Pancreas (tissue), 10 donors: ENCODE measurements at regions not wholly inside any gene's neighbourhood (a gene's known extent, or its start where the extent isn't known, plus 50 kb on each side); places are given as distances from the start of the nearest gene placed in this dataset.

Experiments used
- ATAC-seq, 4 donors: fragments of 200-7000 bp; cut with Tn5 transposase; one replicate each; pipeline versions ENCODE4 v1.8.0 to v1.9.1; 2020; ENCODE audit warnings: mild to moderate bottlenecking in 4 of 4, moderate library complexity in 4 of 4
- DNase-seq, 6 donors: peaks; one replicate each; pipeline ENCODE4 v3.0.0-alpha.2; 2020
- FAIRE-seq: peaks from 2 replicates; lab custom pipeline; 2012; peaks lifted over from hg19 to GRCh38; lab: Jason Lieb, UNC
- H3K27ac ChIP-seq, 4 donors: fragments of 200-600 bp; sonication (generic); 1 replicate in 3 of 4; 2 replicates in 1 of 4; pipeline versions ENCODE4 v1.5.0 to v1.8.0; 2020
- H3K27me3 ChIP-seq, 4 donors: fragments of 200-600 bp; one replicate each; pipeline ENCODE4 v1.8.0; 2021
- H3K36me3 ChIP-seq, 3 donors: fragments of 200-600 bp; sonication (generic) in 1 of 3; one replicate each; pipeline versions ENCODE4 v1.5.0 to v1.8.0; 2020 to 2021
- H3K4me1 ChIP-seq, 3 donors: fragments of 200-600 bp; one replicate each; pipeline ENCODE4 v1.8.0; 2021
- H3K4me3 ChIP-seq, 4 donors: fragments of 200-600 bp; sonication (generic) in 2 of 4; one replicate each; pipeline versions ENCODE4 v1.5.0 to v1.8.0; 2020 to 2021
- H3K9me3 ChIP-seq, 4 donors: fragments of 200-600 bp; one replicate each; pipeline ENCODE4 v1.8.0; 2021
- CTCF ChIP-seq, 4 donors: fragments of 200-600 bp; sonication (generic) in 3 of 4; IDR thresholded peaks; one replicate each; pipeline versions ENCODE4 v1.5.0 to v1.8.0; 2021; ENCODE audit warnings: antibody characterized with exemption in 4 of 4
- WGBS, 2 donors: extraction: QIAGEN DNeasy Blood & Tissue Kit; methylation state at CpG; one replicate each; pipeline ENCODE4 v1.1.7; 2013; 5-methylcytosine and 5-hydroxymethylcytosine counted together
- intact Hi-C, 3 donors: fragments of 100-400 bp; cut with DNase I; formaldehyde crosslinking; loops; one replicate each; pipeline versions ENCODE4 v1.11.1 to v1.14.2; 2022
- donor health status: healthy with polysubstance abuse.
- donor health status: DM: no; HTN: no; CAD: no; lungs with moderate emphysema.
- donor health status: DM: no; HTN: no; CAD: no.
- donor health status: control.
- donor health status: control.
- donor health status: Bipolar disorder and iron deficiency.
- donor health status: DM: yes; HTN: yes; CAD: no.
- donor health status: DM: no; HTN: no; CAD: no.
- donor health status: DM: no; HTN: no; CAD: no.
- donor health status: DM: yes; HTN: yes; CAD: no.

- Histone ChIP-seq H3K36me3 (no peaks in the 10 kb centered on the region), H3K9me3 (no peaks in the 10 kb centered on the region), H3K27me3 (peaks cover 0 to 3% (median 0%) of the 10 kb centered on the region in 4 donors), H3K4me3 (no peak overlapping the region), H3K4me1 (no peaks in the 10 kb centered on the region), H3K27ac (no peak overlapping the region)
- intact Hi-C loops: no loop called here
- FAIRE-seq: no peak
- TF ChIP-seq CTCF (IDR thresholded peaks at IDR 0.05): no peak
- 34 to 41% methylated on average over 9 of the region's 9 CpGs for WGBS, 2 donors
- no peak for ATAC-seq
- no peak for DNase-seq
These were observed 273.8 kb downstream of the NPIPA8 start for GRCh38 chr16:18062713-18063112.

GRCh38 chr16:18060351-18060750, 276.2 kb downstream of the NPIPA8 start:
- intact Hi-C loops: no loop called here
- 44 to 52% methylated on average over 7 of the region's 7 CpGs for WGBS, 2 donors
- DNase-seq (no peak), FAIRE-seq (no peak), ATAC-seq (no peak)
- Histone ChIP-seq H3K4me1 (no peaks in the 10 kb centered on the region), H3K27me3 (peaks cover 0 to 3% (median 0%) of the 10 kb centered on the region in 4 donors), H3K27ac (no peak overlapping the region), H3K4me3 (no peak overlapping the region), H3K9me3 (no peaks in the 10 kb centered on the region), H3K36me3 (no peaks in the 10 kb centered on the region)
- no peak for TF ChIP-seq CTCF (IDR thresholded peaks at IDR 0.05)

GRCh38 chr16:18059577-18059976, 277.0 kb downstream of the NPIPA8 start:
- WGBS, 2 donors: 69 to 76% methylated on average over 6 of the region's 6 CpGs
- peaks cover 0 to 3% (median 0%) of the 10 kb centered on the region in 4 donors for H3K27me3 ChIP-seq
- no peak for FAIRE-seq

GRCh38 chr16:18059089-18059488, 277.4 kb downstream of the NPIPA8 start:
- H3K27ac ChIP-seq: no peak overlapping the region
- no peaks in the 10 kb centered on the region for H3K4me1 ChIP-seq
- no peak for TF ChIP-seq CTCF (IDR thresholded peaks at IDR 0.05)
- no peak for FAIRE-seq
- 89 to 92% methylated on average over 1 of the region's 1 CpG for WGBS, 2 donors
- H3K36me3 ChIP-seq: no peaks in the 10 kb centered on the region
- intact Hi-C loops: no loop called here
- H3K4me3 ChIP-seq: no peak overlapping the region
- H3K9me3 ChIP-seq: no peaks in the 10 kb centered on the region
- DNase-seq: no peak
- peaks cover 0 to 3% (median 0%) of the 10 kb centered on the region in 4 donors for H3K27me3 ChIP-seq
- ATAC-seq: no peak

More at GRCh38 chr16:18059577-18059976, 277.0 kb downstream of the NPIPA8 start:
- Histone ChIP-seq H3K4me3 (no peak overlapping the region), H3K9me3 (no peaks in the 10 kb centered on the region), H3K36me3 (no peaks in the 10 kb centered on the region), H3K27ac (no peak overlapping the region), H3K4me1 (no peaks in the 10 kb centered on the region)
- intact Hi-C loops: no loop called here
- ATAC-seq (no peak), DNase-seq (no peak)
- no peak for TF ChIP-seq CTCF (IDR thresholded peaks at IDR 0.05)

GRCh38 chr16:18055411-18055916, 281.1 kb downstream of the NPIPA8 start:
- no peaks in the 10 kb centered on the region for H3K4me1 ChIP-seq
- WGBS, 2 donors: 47 to 52% methylated on average over 4 of the region's 4 CpGs
- TF ChIP-seq CTCF (IDR thresholded peaks at IDR 0.05): no peak
- FAIRE-seq: no peak
- H3K27me3 ChIP-seq: no peaks in the 10 kb centered on the region
- intact Hi-C loops: no loop called here
- H3K4me3 ChIP-seq: no peak overlapping the region
- no peak overlapping the region for H3K27ac ChIP-seq
- no peaks in the 10 kb centered on the region for H3K9me3 ChIP-seq
- ATAC-seq: no peak
- H3K36me3 ChIP-seq: no peaks in the 10 kb centered on the region
- no peak for DNase-seq
